RWPE1 (cell line): ENCODE measurements at regions not wholly inside any gene's neighbourhood (a gene's known extent, or its start where the extent isn't known, plus 50 kb on each side); places are given as distances from the start of the nearest gene placed in this dataset.
"Not testable (repeated sequence)": the region's sequence is repeated elsewhere in the genome, so short reads cannot be mapped to it uniquely, and the experiment has no call there.

Experiments
- CTCF ChIA-PET: fragments of 350-600 bp; sonication (Branson Sonifier 250); formaldehyde crosslinking; extraction: SDS; loops from one replicate; lab custom pipeline; 2021; lab: Yijun Ruan, JAX
- POLR2A ChIA-PET: fragments of 400-600 bp; formaldehyde crosslinking; extraction: SDS; loops from one replicate; lab custom pipeline; 2020; ENCODE audit warnings: antibody characterized with exemption; ENCODE audit not compliant: low non-redundant PET; lab: Yijun Ruan, JAX
- DNase-seq: peaks from one replicate; pipeline ENCODE4 v3.0.0; 2012; ENCODE audit warnings: low spot score
- H3K27ac ChIP-seq: fragments of 450-650 bp; 2 replicates; pipeline ENCODE4 v1.5.1; 2017
- TF ChIP-seq, protein P1 (sequence below): fragments of 450-650 bp; conservative IDR thresholded peaks from 2 replicates; pipeline ENCODE4 v1.5.1; 2017; ENCODE audit warnings: low read depth, mild to moderate bottlenecking

DNA sequence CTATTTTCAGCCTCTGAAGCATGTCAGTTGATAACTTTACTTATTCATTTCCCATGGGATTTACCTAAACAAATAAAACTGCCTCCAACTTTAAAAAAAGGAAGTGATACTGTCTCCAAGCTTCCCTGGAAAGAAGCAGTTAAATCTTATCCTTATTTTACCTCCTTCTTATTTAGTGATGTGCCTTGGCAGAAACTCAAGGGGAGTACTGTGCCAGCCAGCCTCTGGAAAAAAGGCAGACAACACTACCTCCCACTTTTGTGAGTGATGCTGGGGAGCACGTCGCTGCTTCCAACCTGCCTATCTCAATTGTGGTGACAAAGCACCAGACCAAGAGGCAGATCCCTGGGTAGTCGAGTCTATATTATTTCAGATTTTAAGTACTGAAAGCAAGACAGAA is 765.6 kb downstream of the DIAPH3 start:
- DNase-seq = no peak
- TF ChIP-seq, protein P1, sequence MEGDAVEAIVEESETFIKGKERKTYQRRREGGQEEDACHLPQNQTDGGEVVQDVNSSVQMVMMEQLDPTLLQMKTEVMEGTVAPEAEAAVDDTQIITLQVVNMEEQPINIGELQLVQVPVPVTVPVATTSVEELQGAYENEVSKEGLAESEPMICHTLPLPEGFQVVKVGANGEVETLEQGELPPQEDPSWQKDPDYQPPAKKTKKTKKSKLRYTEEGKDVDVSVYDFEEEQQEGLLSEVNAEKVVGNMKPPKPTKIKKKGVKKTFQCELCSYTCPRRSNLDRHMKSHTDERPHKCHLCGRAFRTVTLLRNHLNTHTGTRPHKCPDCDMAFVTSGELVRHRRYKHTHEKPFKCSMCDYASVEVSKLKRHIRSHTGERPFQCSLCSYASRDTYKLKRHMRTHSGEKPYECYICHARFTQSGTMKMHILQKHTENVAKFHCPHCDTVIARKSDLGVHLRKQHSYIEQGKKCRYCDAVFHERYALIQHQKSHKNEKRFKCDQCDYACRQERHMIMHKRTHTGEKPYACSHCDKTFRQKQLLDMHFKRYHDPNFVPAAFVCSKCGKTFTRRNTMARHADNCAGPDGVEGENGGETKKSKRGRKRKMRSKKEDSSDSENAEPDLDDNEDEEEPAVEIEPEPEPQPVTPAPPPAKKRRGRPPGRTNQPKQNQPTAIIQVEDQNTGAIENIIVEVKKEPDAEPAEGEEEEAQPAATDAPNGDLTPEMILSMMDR = no peak
- ChIA-PET POLR2A (no interaction called here), CTCF (interaction anchor here (0.8 kb wide), 2 partner anchors 132 to 205 kb away, joined by 3 read pairs; no protein-coding TSS in a partner anchor)
- H3K27ac ChIP-seq = no peak overlapping the region

GRCh38 chr13:59398661-59399060 is 765.1 kb downstream of the DIAPH3 start:
- H3K27ac ChIP-seq = no peak overlapping the region
- no peak for DNase-seq
- POLR2A ChIA-PET = no interaction called here
- TF ChIP-seq, protein P1 = no peak
- CTCF ChIA-PET = interaction anchor here (0.8 kb wide), 1 partner anchor 206 kb away, joined by 3 read pairs; no protein-coding TSS in a partner anchor

DNA sequence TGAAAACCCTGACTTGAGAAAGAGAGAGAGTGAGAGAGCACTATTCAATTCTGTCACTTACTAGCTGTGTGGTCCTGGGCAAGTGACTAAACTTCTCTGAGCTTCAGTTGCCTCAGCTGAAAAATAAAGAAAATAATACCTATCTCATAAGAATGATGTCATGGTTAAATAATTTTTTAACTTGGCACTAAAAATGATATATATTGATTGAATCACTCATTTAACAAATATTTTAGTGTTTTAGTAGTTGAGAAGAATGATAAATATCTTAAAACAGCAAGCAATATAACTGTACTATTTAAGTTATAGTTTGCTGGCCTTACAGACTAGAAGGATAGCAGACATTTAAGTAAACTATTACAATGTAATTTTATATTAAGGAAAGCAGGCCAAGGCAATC is 764.2 kb downstream of the DIAPH3 start:
- TF ChIP-seq, protein P1 = no peak
- CTCF ChIA-PET = interaction anchor here (0.6 kb wide), 2 partner anchors 15 to 47 kb away, joined by 4 to 5 read pairs; no protein-coding TSS in a partner anchor

GRCh38 chr13:59404331-59404730 is 759.4 kb downstream of the DIAPH3 start:
- POLR2A ChIA-PET = no interaction called here

More for the DNA sequence above, 764.2 kb downstream of the DIAPH3 start:
- no peak overlapping the region for H3K27ac ChIP-seq
- POLR2A ChIA-PET = no interaction called here
- DNase-seq = no peak

DNA sequence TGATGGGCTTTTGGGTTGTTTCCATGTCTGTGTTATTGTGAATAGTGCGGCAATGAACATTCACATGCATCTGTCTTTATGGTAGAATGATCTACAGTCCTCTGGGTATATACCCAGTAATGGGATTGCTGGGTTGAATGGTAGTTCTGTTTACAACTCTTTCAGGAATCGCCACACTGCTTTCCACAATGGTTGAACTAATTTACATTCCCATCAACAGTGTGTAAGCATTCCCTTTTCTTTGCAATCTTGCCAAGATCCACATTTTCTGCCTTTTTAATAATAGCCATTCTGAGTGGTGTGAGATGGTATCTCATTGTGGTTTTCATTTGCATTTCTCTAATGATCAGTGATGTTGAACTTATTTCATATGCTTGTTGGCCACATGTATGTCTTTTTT is 756.5 kb downstream of the DIAPH3 start:
- H3K27ac ChIP-seq, CTCF ChIA-PET, DNase-seq, POLR2A ChIA-PET: not testable (repeated sequence)

More at GRCh38 chr13:59404331-59404730, 759.4 kb downstream of the DIAPH3 start:
- TF ChIP-seq, protein P1 = no peak
- CTCF ChIA-PET = interaction anchor here (0.6 kb wide), 1 partner anchor 10 kb away, joined by 3 read pairs; no protein-coding TSS in a partner anchor
- DNase-seq = no peak
- H3K27ac ChIP-seq = no peak overlapping the region

DNA sequence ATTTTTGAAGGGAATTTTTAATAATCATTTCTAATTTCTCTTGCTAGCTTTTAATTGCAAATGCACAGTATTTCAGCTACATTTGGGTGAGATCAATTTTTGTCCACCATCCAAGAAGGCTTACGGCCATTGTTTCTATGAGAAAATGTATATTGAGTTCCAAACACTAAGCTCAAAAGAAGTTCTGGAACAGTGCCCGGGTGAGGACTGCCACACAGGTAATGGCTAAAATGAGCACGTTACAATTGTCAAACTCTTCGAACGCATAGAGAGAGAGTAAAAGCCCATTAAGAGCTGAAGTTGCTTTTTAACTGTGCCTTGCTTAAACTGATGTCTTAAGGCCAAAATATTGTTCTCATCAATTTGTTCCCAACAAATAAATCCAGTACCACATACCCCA is 755.0 kb downstream of the DIAPH3 start:
- H3K27ac ChIP-seq = no peak overlapping the region
- POLR2A ChIA-PET = no interaction called here
- TF ChIP-seq, protein P1 = no peak
- DNase-seq = no peak
- CTCF ChIA-PET = no interaction called here

- ChIA-PET POLR2A (no interaction called here), CTCF (no interaction called here)
- no peak overlapping the region for H3K27ac ChIP-seq
- DNase-seq = no peak
- TF ChIP-seq, protein P1 = no peak
Observed at GRCh38 chr13:59409211-59409610, 754.5 kb downstream of the DIAPH3 start.
